B cell (primary cell): ENCODE measurements at regions not wholly inside any gene's neighbourhood (a gene's known extent, or its start where the extent isn't known, plus 50 kb on each side); places are given as distances from the start of the nearest gene placed in this dataset.

ENCODE experiments used
- ATAC-seq: fragments of 200-7000 bp; cut with Tn5 transposase; one replicate; pipeline ENCODE4 v1.10.0; 2021; ENCODE audit warnings: low read depth, mild to moderate bottlenecking, moderate number of reproducible peaks, moderate library complexity
- CTCF ChIA-PET: fragments of 350-600 bp; sonication (Branson Sonifier 250); formaldehyde crosslinking; loops from one replicate; lab custom pipeline; 2021; ENCODE audit warnings: antibody characterized with exemption, inconsistent platforms; lab: Charles Lee
- POLR2A ChIA-PET: fragments of 350-600 bp; sonication (Branson Sonifier 250); formaldehyde crosslinking; loops from one replicate; lab custom pipeline; 2021; ENCODE audit warnings: antibody characterized with exemption; lab: Charles Lee
- DNase-seq: peaks from one replicate; pipeline ENCODE4 v3.0.0; 2013
- H2AFZ ChIP-seq: 2 replicates; pipeline ENCODE4 v1.6.1; 2012; ENCODE audit warnings: mild to moderate bottlenecking, low read depth, low read length; ENCODE audit not compliant: insufficient read depth, poor library complexity, severe bottlenecking
- H3K27ac ChIP-seq, 2 donors: 1 replicate in 1 of 2; 2 replicates in 1 of 2; pipeline ENCODE4 v1.5.1; 2012 to 2013; ENCODE audit warnings: low read length in 2 of 2, mild to moderate bottlenecking in 2 of 2, moderate library complexity in 1 of 2
- H3K27me3 ChIP-seq, 4 experiments: fragments of 200-600 bp in 1 of 4; sonication (generic) in 1 of 4; replicated peaks in 1 of 4; 1 replicate in 2 of 4; 2 replicates in 2 of 4; pipeline versions ENCODE4 v1.6.1 to v1.7.0; 2013 to 2016; ENCODE audit warnings: low read length in 3 of 4, mild to moderate bottlenecking in 2 of 4, mixed read lengths in 1 of 4, moderate library complexity in 1 of 4; ENCODE audit not compliant: insufficient read depth in 4 of 4, control insufficient read depth in 3 of 4; ENCODE audit errors: control extremely low read depth in 1 of 4
- H3K36me3 ChIP-seq, 2 experiments: replicated peaks in 1 of 2; 1 replicate in 1 of 2; 2 replicates in 1 of 2; pipeline versions ENCODE4 v1.6.1 to v1.7.1; 2013; ENCODE audit warnings: low read length in 1 of 2; ENCODE audit not compliant: insufficient read depth in 2 of 2, control insufficient read depth in 1 of 2; ENCODE audit errors: control extremely low read depth in 1 of 2, extremely low read depth in 1 of 2
- H3K4me1 ChIP-seq, 2 donors: fragments of 200-600 bp in 1 of 2; sonication (generic) in 1 of 2; 1 replicate in 1 of 2; 2 replicates in 1 of 2; pipeline versions ENCODE4 v1.5.1 to v1.6.1; 2013 to 2017; ENCODE audit warnings: low read length in 2 of 2; ENCODE audit not compliant: control insufficient read depth in 2 of 2, insufficient read depth in 2 of 2
- H3K4me2 ChIP-seq: replicated peaks from 2 replicates; pipeline ENCODE3; 2012; ENCODE audit warnings: mild to moderate bottlenecking, low read depth, low read length; ENCODE audit not compliant: poor library complexity, severe bottlenecking
- H3K4me3 ChIP-seq, 5 experiments: fragments of 200-600 bp in 1 of 5; sonication (generic) in 1 of 5; 1 replicate in 3 of 5; 2 replicates in 2 of 5; pipeline versions ENCODE4 v1.5.1 to v1.7.0; 2011 to 2016; ENCODE audit warnings: low read length in 4 of 5, mild to moderate bottlenecking in 4 of 5, low read depth in 2 of 5, control low read depth in 1 of 5, moderate library complexity in 1 of 5; ENCODE audit not compliant: insufficient read depth in 1 of 5; ENCODE audit errors: control extremely low read depth in 1 of 5, extremely low read depth in 1 of 5
- H3K79me2 ChIP-seq: fragments of 200-600 bp; sonication (generic); one replicate; pipeline ENCODE4 v1.6.0; 2016; ENCODE audit warnings: low read length; ENCODE audit not compliant: control insufficient read depth, insufficient read depth
- H3K9ac ChIP-seq: fragments of 200-600 bp; sonication (generic); 2 replicates; pipeline ENCODE4 v1.6.1; 2017; ENCODE audit warnings: mild to moderate bottlenecking, low read length, moderate library complexity
- H3K9me3 ChIP-seq, 3 donors: one replicate each; pipeline versions ENCODE4 v1.6.1 to v1.7.1; 2013; ENCODE audit warnings: low read length in 2 of 3; ENCODE audit not compliant: control insufficient read depth in 2 of 3, insufficient read depth in 1 of 3; ENCODE audit errors: control extremely low read depth in 1 of 3
- H4K20me1 ChIP-seq: 2 replicates; pipeline ENCODE4 v1.6.0; 2012; ENCODE audit warnings: mild to moderate bottlenecking, low read length; ENCODE audit not compliant: insufficient read depth, control insufficient read depth, poor library complexity, severe bottlenecking
- H3K27ac Mint-ChIP-seq: one replicate; pipeline ENCODE4 v1.8.0; 2021; ENCODE audit warnings: mixed read lengths
- H3K27me3 Mint-ChIP-seq: one replicate; pipeline ENCODE4 v1.8.0; 2021; ENCODE audit warnings: mixed read lengths
- H3K4me1 Mint-ChIP-seq: one replicate; pipeline ENCODE4 v1.8.0; 2021; ENCODE audit warnings: mixed read lengths
- H3K4me3 Mint-ChIP-seq: one replicate; pipeline ENCODE4 v1.8.0; 2021; ENCODE audit warnings: mixed read lengths
- H3K9me3 Mint-ChIP-seq: one replicate; pipeline ENCODE4 v1.8.0; 2022; ENCODE audit warnings: mixed read lengths; ENCODE audit not compliant: insufficient read depth
- EZH2 ChIP-seq: IDR thresholded peaks from 2 replicates; pipeline ENCODE4 v1.6.1; 2012; ENCODE audit warnings: borderline replicate concordance, low read depth, mild to moderate bottlenecking, moderate library complexity, low read length; ENCODE audit not compliant: insufficient read depth, poor library complexity, severe bottlenecking
- WGBS: methylation state at CpG from one replicate; pipeline ENCODE4 v1.1.5; 2013; ENCODE audit warnings: missing lambda C conversion rate; ENCODE audit not compliant: insufficient coverage; 5-methylcytosine and 5-hydroxymethylcytosine counted together
- intact Hi-C: fragments of 100-400 bp; cut with micrococcal nuclease; formaldehyde crosslinking; loops from one replicate; pipeline ENCODE4 v1.10.0; 2022
- TF ChIP-seq, protein P1 (sequence below): fragments of 200-600 bp; IDR thresholded peaks from one replicate; pipeline ENCODE4 v1.8.0; 2022; ENCODE audit warnings: antibody characterized with exemption, mild to moderate bottlenecking

DNA sequence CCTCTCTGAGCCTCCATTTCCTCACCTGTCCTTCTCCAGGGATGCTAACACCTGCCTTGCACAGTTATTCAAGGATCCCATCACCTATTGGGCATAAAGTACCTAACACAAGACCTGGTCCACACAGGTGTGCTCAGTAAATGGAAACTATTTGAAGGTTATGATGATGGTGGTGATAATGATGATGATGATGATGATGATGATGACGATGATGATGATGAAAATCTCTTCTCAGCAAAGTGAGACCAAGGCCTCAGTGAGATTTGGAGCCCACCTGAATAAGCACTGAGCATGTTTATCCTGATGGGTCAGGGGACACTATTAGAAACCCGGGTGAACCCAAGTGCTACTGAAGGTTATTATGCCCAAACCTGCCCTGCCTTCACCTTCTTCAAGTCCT, 100.7 kb downstream of the DMRTA2 start:
- WGBS = 86% methylated on average over 1 of the region's 2 CpGs
- H3K4me3 Mint-ChIP-seq = no peak overlapping the region

DNA sequence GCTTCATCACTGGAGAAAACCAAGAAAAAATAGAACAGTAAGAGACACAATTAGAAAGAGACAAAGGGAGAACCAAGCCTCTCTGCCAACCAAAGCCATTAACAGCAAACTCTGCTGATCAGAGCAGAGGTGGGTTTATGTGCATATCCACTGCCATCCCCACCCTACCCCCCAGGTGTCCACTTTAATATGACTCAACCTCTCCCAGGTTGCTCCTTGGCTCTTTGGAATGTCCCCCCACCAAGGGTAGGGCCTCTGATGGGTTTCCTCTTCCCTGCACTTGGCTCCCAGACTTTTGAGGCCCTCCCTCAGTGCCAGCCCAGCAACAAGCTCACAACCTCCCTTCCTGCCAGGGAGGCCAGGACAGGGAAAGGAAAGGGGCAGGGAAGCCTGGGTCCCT, 104.8 kb downstream of the DMRTA2 start:
- ATAC-seq (no peak), DNase-seq (no peak)
- no peak overlapping the region for H3K4me3 Mint-ChIP-seq
- peaks cover 0 to 2% (median 0%) of the 10 kb centered on the region in 3 donors for H3K9me3 ChIP-seq
- H3K27ac Mint-ChIP-seq = no peak overlapping the region
- intact Hi-C loops = no loop called here
- no peaks in the 10 kb centered on the region for H3K36me3 ChIP-seq
- no peak overlapping the region for H3K9ac ChIP-seq
- H3K4me3 ChIP-seq = no peak overlapping the region
- H3K4me1 ChIP-seq = no peaks in the 10 kb centered on the region
- H4K20me1 ChIP-seq = no peaks in the 10 kb centered on the region
- POLR2A ChIA-PET = no interaction called here
- CTCF ChIA-PET = no interaction called here
- no peak overlapping the region for H2AFZ ChIP-seq
- H3K9me3 Mint-ChIP-seq = no peaks in the 10 kb centered on the region
- TF ChIP-seq, protein P1, sequence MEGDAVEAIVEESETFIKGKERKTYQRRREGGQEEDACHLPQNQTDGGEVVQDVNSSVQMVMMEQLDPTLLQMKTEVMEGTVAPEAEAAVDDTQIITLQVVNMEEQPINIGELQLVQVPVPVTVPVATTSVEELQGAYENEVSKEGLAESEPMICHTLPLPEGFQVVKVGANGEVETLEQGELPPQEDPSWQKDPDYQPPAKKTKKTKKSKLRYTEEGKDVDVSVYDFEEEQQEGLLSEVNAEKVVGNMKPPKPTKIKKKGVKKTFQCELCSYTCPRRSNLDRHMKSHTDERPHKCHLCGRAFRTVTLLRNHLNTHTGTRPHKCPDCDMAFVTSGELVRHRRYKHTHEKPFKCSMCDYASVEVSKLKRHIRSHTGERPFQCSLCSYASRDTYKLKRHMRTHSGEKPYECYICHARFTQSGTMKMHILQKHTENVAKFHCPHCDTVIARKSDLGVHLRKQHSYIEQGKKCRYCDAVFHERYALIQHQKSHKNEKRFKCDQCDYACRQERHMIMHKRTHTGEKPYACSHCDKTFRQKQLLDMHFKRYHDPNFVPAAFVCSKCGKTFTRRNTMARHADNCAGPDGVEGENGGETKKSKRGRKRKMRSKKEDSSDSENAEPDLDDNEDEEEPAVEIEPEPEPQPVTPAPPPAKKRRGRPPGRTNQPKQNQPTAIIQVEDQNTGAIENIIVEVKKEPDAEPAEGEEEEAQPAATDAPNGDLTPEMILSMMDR = no peak
- TF ChIP-seq EZH2 = no peak
- H3K27me3 ChIP-seq = peaks cover 0 to 6% (median 0%) of the 10 kb centered on the region in 4 experiments
- peaks cover 6% of the 10 kb centered on the region for H3K27me3 Mint-ChIP-seq
- no peak overlapping the region for H3K27ac ChIP-seq
- no peaks in the 10 kb centered on the region for H3K4me1 Mint-ChIP-seq
- H3K4me2 ChIP-seq = no peak overlapping the region
- no peaks in the 10 kb centered on the region for H3K79me2 ChIP-seq

More for the DNA sequence above, 100.7 kb downstream of the DMRTA2 start:
- Histone ChIP-seq H3K79me2 (no peaks in the 10 kb centered on the region), H3K27me3 (peaks cover 0 to 3% (median 1%) of the 10 kb centered on the region in 4 experiments), H3K9ac (no peak overlapping the region), H3K4me3 (no peak overlapping the region), H3K9me3 (peaks cover 0 to 2% (median 0%) of the 10 kb centered on the region in 3 donors), H3K36me3 (no peaks in the 10 kb centered on the region), H2AFZ (no peak overlapping the region), H3K4me1 (no peaks in the 10 kb centered on the region), H3K27ac (no peak overlapping the region), H4K20me1 (no peaks in the 10 kb centered on the region), H3K4me2 (no peak overlapping the region)
- ATAC-seq = no peak
- ChIA-PET POLR2A (no interaction called here), CTCF (interaction anchor here (1.0 kb wide), 1 partner anchor 28 kb away, joined by 3 read pairs; no protein-coding TSS in a partner anchor)
- intact Hi-C loops = no loop called here
- DNase-seq = no peak
- H3K9me3 Mint-ChIP-seq = no peaks in the 10 kb centered on the region
- no peak overlapping the region for H3K27ac Mint-ChIP-seq
- H3K4me1 Mint-ChIP-seq = no peaks in the 10 kb centered on the region
- H3K27me3 Mint-ChIP-seq = peaks cover 11% of the 10 kb centered on the region
- TF ChIP-seq, protein P1 = no peak
- TF ChIP-seq EZH2 = no peak
